ENCODE measurements at regions not wholly inside any gene's neighbourhood (a gene's known extent, or its start where the extent isn't known, plus 50 kb on each side); places are given as distances from the start of the nearest gene placed in this dataset.

DNA sequence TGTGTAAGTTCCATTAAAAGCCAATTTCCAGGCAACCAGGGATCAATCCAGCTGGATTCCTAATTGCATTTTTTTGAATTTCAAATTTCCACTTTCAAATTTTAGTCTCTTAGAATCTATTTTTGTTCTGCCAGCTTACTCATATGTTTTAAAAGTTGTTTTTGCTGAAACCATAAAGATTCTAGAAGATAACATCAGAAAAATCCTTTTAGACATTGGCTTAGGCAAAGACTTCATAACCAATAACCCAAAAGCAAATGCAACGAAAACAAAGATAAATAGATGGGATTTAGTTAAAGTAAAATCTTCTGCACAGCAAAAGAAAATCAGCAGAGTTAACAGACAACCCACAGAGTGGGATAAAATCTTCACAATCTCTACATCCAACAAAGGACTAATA is 253.3 kb downstream of the AEBP2 start (continued):
- no peak for TF ChIP-seq CDX4 (CRISPR knock-in tag; IDR thresholded peaks at IDR 0.05; ENCODE audit: borderline replicate concordance)
- TF ChIP-seq IRF1 (CRISPR knock-in tag; IDR thresholded peaks at IDR 0.05) = no peak
- no peak for TF ChIP-seq JAZF1 (CRISPR knock-in tag; IDR thresholded peaks at IDR 0.05)
- TF ChIP-seq OVOL2 (CRISPR knock-in tag; IDR thresholded peaks at IDR 0.05; ENCODE audit: borderline replicate concordance) = no peak
- TF ChIP-seq NFATC4 (CRISPR knock-in tag; IDR thresholded peaks at IDR 0.05) = no peak
- no peak for TF ChIP-seq ZNF138 (CRISPR knock-in tag; conservative IDR thresholded peaks at IDR 0.05)
- TF ChIP-seq ZNF423 (CRISPR knock-in tag; IDR thresholded peaks at IDR 0.05) = no peak
- TF ChIP-seq ZNF263 (CRISPR knock-in tag; IDR thresholded peaks at IDR 0.05; ENCODE audit: low read depth) = no peak
- TF ChIP-seq, protein P1, sequence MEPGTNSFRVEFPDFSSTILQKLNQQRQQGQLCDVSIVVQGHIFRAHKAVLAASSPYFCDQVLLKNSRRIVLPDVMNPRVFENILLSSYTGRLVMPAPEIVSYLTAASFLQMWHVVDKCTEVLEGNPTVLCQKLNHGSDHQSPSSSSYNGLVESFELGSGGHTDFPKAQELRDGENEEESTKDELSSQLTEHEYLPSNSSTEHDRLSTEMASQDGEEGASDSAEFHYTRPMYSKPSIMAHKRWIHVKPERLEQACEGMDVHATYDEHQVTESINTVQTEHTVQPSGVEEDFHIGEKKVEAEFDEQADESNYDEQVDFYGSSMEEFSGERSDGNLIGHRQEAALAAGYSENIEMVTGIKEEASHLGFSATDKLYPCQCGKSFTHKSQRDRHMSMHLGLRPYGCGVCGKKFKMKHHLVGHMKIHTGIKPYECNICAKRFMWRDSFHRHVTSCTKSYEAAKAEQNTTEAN (CRISPR knock-in tag; IDR thresholded peaks at IDR 0.05) = no peak
- TF ChIP-seq, protein P2, sequence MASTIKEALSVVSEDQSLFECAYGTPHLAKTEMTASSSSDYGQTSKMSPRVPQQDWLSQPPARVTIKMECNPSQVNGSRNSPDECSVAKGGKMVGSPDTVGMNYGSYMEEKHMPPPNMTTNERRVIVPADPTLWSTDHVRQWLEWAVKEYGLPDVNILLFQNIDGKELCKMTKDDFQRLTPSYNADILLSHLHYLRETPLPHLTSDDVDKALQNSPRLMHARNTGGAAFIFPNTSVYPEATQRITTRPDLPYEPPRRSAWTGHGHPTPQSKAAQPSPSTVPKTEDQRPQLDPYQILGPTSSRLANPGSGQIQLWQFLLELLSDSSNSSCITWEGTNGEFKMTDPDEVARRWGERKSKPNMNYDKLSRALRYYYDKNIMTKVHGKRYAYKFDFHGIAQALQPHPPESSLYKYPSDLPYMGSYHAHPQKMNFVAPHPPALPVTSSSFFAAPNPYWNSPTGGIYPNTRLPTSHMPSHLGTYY (CRISPR knock-in tag; IDR thresholded peaks at IDR 0.05) = no peak
- TF ChIP-seq ESRRA (CRISPR knock-in tag; IDR thresholded peaks at IDR 0.05; ENCODE audit: borderline replicate concordance) = no peak
- TF ChIP-seq, protein P3, sequence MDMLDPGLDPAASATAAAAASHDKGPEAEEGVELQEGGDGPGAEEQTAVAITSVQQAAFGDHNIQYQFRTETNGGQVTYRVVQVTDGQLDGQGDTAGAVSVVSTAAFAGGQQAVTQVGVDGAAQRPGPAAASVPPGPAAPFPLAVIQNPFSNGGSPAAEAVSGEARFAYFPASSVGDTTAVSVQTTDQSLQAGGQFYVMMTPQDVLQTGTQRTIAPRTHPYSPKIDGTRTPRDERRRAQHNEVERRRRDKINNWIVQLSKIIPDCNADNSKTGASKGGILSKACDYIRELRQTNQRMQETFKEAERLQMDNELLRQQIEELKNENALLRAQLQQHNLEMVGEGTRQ (CRISPR knock-in tag; IDR thresholded peaks at IDR 0.05) = no peak

- TF ChIP-seq CREM (CRISPR knock-in tag; IDR thresholded peaks at IDR 0.05) = no peak
- no peak for TF ChIP-seq ZNF396 (CRISPR knock-in tag; IDR thresholded peaks at IDR 0.05; ENCODE audit: borderline replicate concordance)
- TF ChIP-seq GRHL2 (CRISPR knock-in tag; IDR thresholded peaks at IDR 0.05; ENCODE audit: insufficient replicate concordance, severe bottlenecking) = no peak
- TF ChIP-seq MXD4 (CRISPR knock-in tag; IDR thresholded peaks at IDR 0.05; ENCODE audit: borderline replicate concordance) = no peak
- TF ChIP-seq, protein P4, sequence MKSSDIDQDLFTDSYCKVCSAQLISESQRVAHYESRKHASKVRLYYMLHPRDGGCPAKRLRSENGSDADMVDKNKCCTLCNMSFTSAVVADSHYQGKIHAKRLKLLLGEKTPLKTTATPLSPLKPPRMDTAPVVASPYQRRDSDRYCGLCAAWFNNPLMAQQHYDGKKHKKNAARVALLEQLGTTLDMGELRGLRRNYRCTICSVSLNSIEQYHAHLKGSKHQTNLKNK (CRISPR knock-in tag; IDR thresholded peaks at IDR 0.05) = no peak
- TF ChIP-seq, protein P5, sequence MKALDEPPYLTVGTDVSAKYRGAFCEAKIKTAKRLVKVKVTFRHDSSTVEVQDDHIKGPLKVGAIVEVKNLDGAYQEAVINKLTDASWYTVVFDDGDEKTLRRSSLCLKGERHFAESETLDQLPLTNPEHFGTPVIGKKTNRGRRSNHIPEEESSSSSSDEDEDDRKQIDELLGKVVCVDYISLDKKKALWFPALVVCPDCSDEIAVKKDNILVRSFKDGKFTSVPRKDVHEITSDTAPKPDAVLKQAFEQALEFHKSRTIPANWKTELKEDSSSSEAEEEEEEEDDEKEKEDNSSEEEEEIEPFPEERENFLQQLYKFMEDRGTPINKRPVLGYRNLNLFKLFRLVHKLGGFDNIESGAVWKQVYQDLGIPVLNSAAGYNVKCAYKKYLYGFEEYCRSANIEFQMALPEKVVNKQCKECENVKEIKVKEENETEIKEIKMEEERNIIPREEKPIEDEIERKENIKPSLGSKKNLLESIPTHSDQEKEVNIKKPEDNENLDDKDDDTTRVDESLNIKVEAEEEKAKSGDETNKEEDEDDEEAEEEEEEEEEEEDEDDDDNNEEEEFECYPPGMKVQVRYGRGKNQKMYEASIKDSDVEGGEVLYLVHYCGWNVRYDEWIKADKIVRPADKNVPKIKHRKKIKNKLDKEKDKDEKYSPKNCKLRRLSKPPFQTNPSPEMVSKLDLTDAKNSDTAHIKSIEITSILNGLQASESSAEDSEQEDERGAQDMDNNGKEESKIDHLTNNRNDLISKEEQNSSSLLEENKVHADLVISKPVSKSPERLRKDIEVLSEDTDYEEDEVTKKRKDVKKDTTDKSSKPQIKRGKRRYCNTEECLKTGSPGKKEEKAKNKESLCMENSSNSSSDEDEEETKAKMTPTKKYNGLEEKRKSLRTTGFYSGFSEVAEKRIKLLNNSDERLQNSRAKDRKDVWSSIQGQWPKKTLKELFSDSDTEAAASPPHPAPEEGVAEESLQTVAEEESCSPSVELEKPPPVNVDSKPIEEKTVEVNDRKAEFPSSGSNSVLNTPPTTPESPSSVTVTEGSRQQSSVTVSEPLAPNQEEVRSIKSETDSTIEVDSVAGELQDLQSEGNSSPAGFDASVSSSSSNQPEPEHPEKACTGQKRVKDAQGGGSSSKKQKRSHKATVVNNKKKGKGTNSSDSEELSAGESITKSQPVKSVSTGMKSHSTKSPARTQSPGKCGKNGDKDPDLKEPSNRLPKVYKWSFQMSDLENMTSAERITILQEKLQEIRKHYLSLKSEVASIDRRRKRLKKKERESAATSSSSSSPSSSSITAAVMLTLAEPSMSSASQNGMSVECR (CRISPR knock-in tag; IDR thresholded peaks at IDR 0.05; ENCODE audit: borderline replicate concordance) = no peak
- ATAC-seq = no peak
- POLR2A ChIA-PET = no interaction called here
- Mint-ChIP-seq H3K4me1 (no peaks in the 10 kb centered on the region; the same call in 1 of the 2 replicates), H3K9me3 (peaks cover 9% of the 10 kb centered on the region), H3K27ac (no peak overlapping the region), H3K27me3 (ENCODE audit: low read depth) (no peaks in the 10 kb centered on the region), H3K36me3 (no peaks in the 10 kb centered on the region), H3K4me3 (no peak overlapping the region)
- DNase-seq (ENCODE audit: low spot score) = no peak
- CTCF ChIA-PET = interaction anchor here (0.9 to 1.2 kb wide), 2 partner anchors 14 to 51 kb away, joined by 3 to 4 read pairs; no protein-coding TSS in a partner anchor
Measured at GRCh38 chr12:19694627-19695026, 255.3 kb downstream of the AEBP2 start.
